PFSK-1 (cell line): ENCODE measurements at regions not wholly inside any gene's neighbourhood (a gene's known extent, or its start where the extent isn't known, plus 50 kb on each side); places are given as distances from the start of the nearest gene placed in this dataset.

ENCODE experiments used
- FOXP2 ChIP-seq: optimal IDR thresholded peaks from 2 replicates; pipeline ENCODE3; 2011; ENCODE audit warnings: borderline replicate concordance, control low read depth, inconsistent platforms; ENCODE audit not compliant: insufficient read depth; ENCODE audit errors: extremely low read length, extremely low read depth
- POLR2AphosphoS5 ChIP-seq: IDR thresholded peaks from 2 replicates; pipeline ENCODE4 v1.6.1; 2012; ENCODE audit warnings: low read depth, mild to moderate bottlenecking, control low read depth, low read length, moderate library complexity
- REST ChIP-seq, 2 experiments: IDR thresholded peaks; 2 replicates each; pipeline versions ENCODE4 v1.6.1 to v1.8.0; 2011 to 2012; ENCODE audit warnings: low read depth in 2 of 2, low read length in 2 of 2, control low read depth in 1 of 2, inconsistent platforms in 1 of 2, mild to moderate bottlenecking in 1 of 2, moderate library complexity in 1 of 2; ENCODE audit not compliant: insufficient read depth in 1 of 2
- SIN3A ChIP-seq: IDR thresholded peaks from 2 replicates; pipeline ENCODE4 v1.6.1; 2012; ENCODE audit warnings: mild to moderate bottlenecking, low read length, moderate library complexity, borderline replicate concordance; ENCODE audit not compliant: insufficient read depth
- TAF1 ChIP-seq: IDR thresholded peaks from 2 replicates; pipeline ENCODE4 v1.6.1; 2012; ENCODE audit warnings: low read length, control low read depth, borderline replicate concordance; ENCODE audit not compliant: insufficient read depth

- TF ChIP-seq TAF1 = no peak
- no peak for TF ChIP-seq SIN3A
- TF ChIP-seq REST (IDR thresholded peaks at IDR 0.05; ENCODE audit: insufficient read depth in 1 of 2, low read depth in 2 of 2, low read length in 2 of 2) = no peak
- no peak for TF ChIP-seq POLR2AphosphoS5
- TF ChIP-seq FOXP2 = no peak
Measured at GRCh38 chr20:62591591-62591990, 50.7 kb upstream of the SLCO4A1 start.
